Natural killer cell (primary cell): ENCODE measurements at regions not wholly inside any gene's neighbourhood (a gene's known extent, or its start where the extent isn't known, plus 50 kb on each side); places are given as distances from the start of the nearest gene placed in this dataset.

Source experiments
- ATAC-seq, 3 donors: fragments of 150-1000 bp in 2 of 3; fragments of 200-7000 bp in 1 of 3; cut with Tn5 transposase; 1 replicate in 1 of 3; 2 replicates in 2 of 3; pipeline ENCODE4 v1.10.0; 2021; ENCODE audit warnings: mild to moderate bottlenecking in 2 of 3, moderate library complexity in 2 of 3
- DNase-seq, 2 donors: peaks; one replicate each; pipeline versions ENCODE4 v3.0.0 to v3.0.0-alpha.2; 2013 to 2021; ENCODE audit warnings: mixed read lengths in 1 of 2
- H3K27ac ChIP-seq: one replicate; pipeline ENCODE4 v1.5.1; 2013; ENCODE audit warnings: mild to moderate bottlenecking, low read length
- H3K27me3 ChIP-seq: one replicate; pipeline ENCODE4 v1.6.1; 2013; ENCODE audit warnings: low read length; ENCODE audit not compliant: control insufficient read depth, insufficient read depth
- H3K36me3 ChIP-seq: one replicate; pipeline ENCODE4 v1.6.1; 2013; ENCODE audit warnings: low read length; ENCODE audit not compliant: control insufficient read depth, insufficient read depth
- H3K4me1 ChIP-seq: one replicate; pipeline ENCODE4 v1.6.1; 2013; ENCODE audit warnings: low read length; ENCODE audit not compliant: control insufficient read depth, insufficient read depth
- H3K4me3 ChIP-seq: one replicate; pipeline ENCODE4 v1.5.1; 2013; ENCODE audit warnings: low read length
- H3K9me3 ChIP-seq: one replicate; pipeline ENCODE4 v1.6.1; 2013; ENCODE audit warnings: low read length; ENCODE audit not compliant: control insufficient read depth, insufficient read depth
- H3K27ac Mint-ChIP-seq, 2 donors: one replicate each; pipeline ENCODE4 v1.8.0; 2022; ENCODE audit warnings: mild to moderate bottlenecking in 2 of 2, mixed read lengths in 2 of 2, moderate library complexity in 1 of 2
- H3K27me3 Mint-ChIP-seq, 2 donors: one replicate each; pipeline ENCODE4 v1.8.0; 2022; ENCODE audit warnings: low read depth in 2 of 2, mixed read lengths in 2 of 2
- H3K36me3 Mint-ChIP-seq: one replicate; pipeline ENCODE4 v1.8.0; 2022; ENCODE audit warnings: mixed read lengths
- H3K4me1 Mint-ChIP-seq, 2 donors: one replicate each; pipeline ENCODE4 v1.8.0; 2022; ENCODE audit warnings: mixed read lengths in 2 of 2
- H3K4me3 Mint-ChIP-seq: one replicate; pipeline ENCODE4 v1.8.0; 2022; ENCODE audit warnings: mild to moderate bottlenecking, moderate library complexity, mixed read lengths
- H3K9me3 Mint-ChIP-seq, 2 donors: one replicate each; pipeline ENCODE4 v1.8.0; 2022; ENCODE audit warnings: mixed read lengths in 2 of 2
- WGBS: methylation state at CpG from one replicate; pipeline ENCODE4 v1.1.7; 2013; ENCODE audit warnings: missing lambda C conversion rate; ENCODE audit not compliant: insufficient coverage; 5-methylcytosine and 5-hydroxymethylcytosine counted together
- intact Hi-C: fragments of 100-400 bp; cut with micrococcal nuclease; formaldehyde crosslinking; loops from one replicate; pipeline ENCODE4 v1.14.2; 2022
- TF ChIP-seq, protein P1 (sequence below): fragments of 200-600 bp; IDR thresholded peaks from one replicate; pipeline ENCODE4 v1.8.0; 2022; ENCODE audit warnings: antibody characterized with exemption

DNA sequence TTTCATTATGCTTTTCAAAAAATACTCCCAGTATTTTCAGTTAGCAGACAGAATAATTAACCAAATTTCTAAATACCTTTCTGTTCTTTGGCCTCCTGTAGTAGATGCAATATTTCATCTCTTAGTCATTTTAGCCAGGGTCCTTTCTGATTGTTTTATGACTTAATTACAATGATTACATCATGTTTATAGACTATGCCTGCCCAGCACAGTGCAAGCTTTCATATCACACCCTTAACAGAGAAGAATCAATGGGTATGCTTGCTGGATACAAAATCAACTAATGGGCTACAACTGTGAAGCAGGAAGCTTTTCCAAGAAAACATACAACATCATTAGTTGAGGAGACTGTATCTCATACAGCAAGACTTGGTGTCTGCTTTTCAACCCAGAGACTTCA is 119.8 kb upstream of the NRSN1 start:
- Mint-ChIP-seq H3K36me3 (no peaks in the 10 kb centered on the region), H3K27ac (no peak overlapping the region), H3K27me3 (no peaks in the 10 kb centered on the region), H3K4me3 (no peak overlapping the region), H3K9me3 (peaks cover 0 to 8% of the 10 kb centered on the region in 2 donors), H3K4me1 (no peaks in the 10 kb centered on the region)
- no peak overlapping the region for H3K4me3 ChIP-seq
- H3K27ac ChIP-seq = no peak overlapping the region
- TF ChIP-seq, protein P1, sequence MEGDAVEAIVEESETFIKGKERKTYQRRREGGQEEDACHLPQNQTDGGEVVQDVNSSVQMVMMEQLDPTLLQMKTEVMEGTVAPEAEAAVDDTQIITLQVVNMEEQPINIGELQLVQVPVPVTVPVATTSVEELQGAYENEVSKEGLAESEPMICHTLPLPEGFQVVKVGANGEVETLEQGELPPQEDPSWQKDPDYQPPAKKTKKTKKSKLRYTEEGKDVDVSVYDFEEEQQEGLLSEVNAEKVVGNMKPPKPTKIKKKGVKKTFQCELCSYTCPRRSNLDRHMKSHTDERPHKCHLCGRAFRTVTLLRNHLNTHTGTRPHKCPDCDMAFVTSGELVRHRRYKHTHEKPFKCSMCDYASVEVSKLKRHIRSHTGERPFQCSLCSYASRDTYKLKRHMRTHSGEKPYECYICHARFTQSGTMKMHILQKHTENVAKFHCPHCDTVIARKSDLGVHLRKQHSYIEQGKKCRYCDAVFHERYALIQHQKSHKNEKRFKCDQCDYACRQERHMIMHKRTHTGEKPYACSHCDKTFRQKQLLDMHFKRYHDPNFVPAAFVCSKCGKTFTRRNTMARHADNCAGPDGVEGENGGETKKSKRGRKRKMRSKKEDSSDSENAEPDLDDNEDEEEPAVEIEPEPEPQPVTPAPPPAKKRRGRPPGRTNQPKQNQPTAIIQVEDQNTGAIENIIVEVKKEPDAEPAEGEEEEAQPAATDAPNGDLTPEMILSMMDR = no peak
- ATAC-seq (no peak), DNase-seq (no peak)
- no peaks in the 10 kb centered on the region for H3K9me3 ChIP-seq
- intact Hi-C loops = no loop called here
- H3K36me3 ChIP-seq = no peaks in the 10 kb centered on the region
- H3K27me3 ChIP-seq = no peaks in the 10 kb centered on the region
- H3K4me1 ChIP-seq = no peaks in the 10 kb centered on the region

DNA sequence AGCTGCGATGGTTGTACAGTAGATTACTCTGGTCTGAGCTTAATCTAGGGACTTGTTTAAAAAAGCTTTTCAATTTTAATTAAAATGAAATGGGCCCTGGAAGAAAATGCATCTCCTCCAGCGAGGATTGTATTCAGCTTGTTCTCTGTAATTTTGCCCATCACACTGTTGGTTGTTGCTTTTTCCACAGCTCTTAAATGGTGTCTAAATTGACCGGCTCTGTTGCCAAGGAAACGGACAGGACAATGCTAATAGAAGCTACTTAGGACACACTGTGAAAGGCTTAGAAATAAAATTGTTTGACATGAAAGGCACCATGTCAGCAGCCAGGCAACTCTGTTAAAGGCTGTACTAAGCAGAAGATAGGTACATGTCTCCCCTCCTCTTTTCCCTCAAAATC is 116.7 kb upstream of the NRSN1 start:
- ATAC-seq = no peak
- no peaks in the 10 kb centered on the region for H3K4me1 Mint-ChIP-seq
- no peak for DNase-seq
- H3K9me3 Mint-ChIP-seq = peaks cover 2 to 8% of the 10 kb centered on the region in 2 donors
- Histone ChIP-seq H3K27me3 (no peaks in the 10 kb centered on the region), H3K4me3 (no peak overlapping the region), H3K27ac (no peak overlapping the region), H3K9me3 (no peaks in the 10 kb centered on the region), H3K4me1 (no peaks in the 10 kb centered on the region), H3K36me3 (no peaks in the 10 kb centered on the region)
- H3K4me3 Mint-ChIP-seq = no peak overlapping the region
- no peak overlapping the region for H3K27ac Mint-ChIP-seq
- H3K36me3 Mint-ChIP-seq = no peaks in the 10 kb centered on the region
- WGBS = 91% methylated on average over 4 of the region's 4 CpGs
- H3K27me3 Mint-ChIP-seq = no peaks in the 10 kb centered on the region
- TF ChIP-seq, protein P1 = no peak
- intact Hi-C loops = no loop called here

- intact Hi-C loops = no loop called here
- DNase-seq (no peak), ATAC-seq (no peak)
- H3K27ac ChIP-seq = no peak overlapping the region
- H3K36me3 ChIP-seq = no peaks in the 10 kb centered on the region
- no peak overlapping the region for H3K27ac Mint-ChIP-seq
- H3K27me3 ChIP-seq = no peaks in the 10 kb centered on the region
- no peak overlapping the region for H3K4me3 ChIP-seq
- H3K36me3 Mint-ChIP-seq = no peaks in the 10 kb centered on the region
- H3K9me3 Mint-ChIP-seq = peaks cover 2 to 6% of the 10 kb centered on the region in 2 donors
- TF ChIP-seq, protein P1 = no peak
- H3K9me3 ChIP-seq = no peaks in the 10 kb centered on the region
- H3K4me3 Mint-ChIP-seq = no peak overlapping the region
- 0% methylated on average over 1 of the region's 3 CpGs for WGBS
- no peaks in the 10 kb centered on the region for H3K27me3 Mint-ChIP-seq
- H3K4me1 Mint-ChIP-seq = no peaks in the 10 kb centered on the region
- H3K4me1 ChIP-seq = no peaks in the 10 kb centered on the region
These were observed 115.9 kb upstream of the NRSN1 start for GRCh38 chr6:24010133-24010532.

- no peak overlapping the region for H3K27ac ChIP-seq
- Mint-ChIP-seq H3K27ac (no peak overlapping the region), H3K9me3 (peaks cover 6 to 11% of the 10 kb centered on the region in 2 donors), H3K4me1 (no peaks in the 10 kb centered on the region), H3K36me3 (no peaks in the 10 kb centered on the region), H3K4me3 (no peak overlapping the region), H3K27me3 (no peaks in the 10 kb centered on the region)
- H3K9me3 ChIP-seq = no peaks in the 10 kb centered on the region
- no peaks in the 10 kb centered on the region for H3K4me1 ChIP-seq
- DNase-seq = no peak
- intact Hi-C loops = no loop called here
- no peak for ATAC-seq
- TF ChIP-seq, protein P1 = no peak
- H3K27me3 ChIP-seq = no peaks in the 10 kb centered on the region
- no peak overlapping the region for H3K4me3 ChIP-seq
- WGBS = 72% methylated on average over 2 of the region's 2 CpGs
- H3K36me3 ChIP-seq = no peaks in the 10 kb centered on the region
These were observed 109.7 kb upstream of the NRSN1 start for GRCh38 chr6:24016286-24016685.
